Hematopoietic multipotent progenitor cell treated with erythropoietin and hydrocortisone succinate and interleukin-3 and kit ligand, for 17 days (in vitro differentiated cells): ENCODE measurements at regions not wholly inside any gene's neighbourhood (a gene's known extent, or its start where the extent isn't known, plus 50 kb on each side); places are given as distances from the start of the nearest gene placed in this dataset.
"Not testable (repeated sequence)": the region's sequence is repeated elsewhere in the genome, so short reads cannot be mapped to it uniquely, and the experiment has no call there.

Source experiments
- DNase-seq: peaks from one replicate; pipeline ENCODE4 v3.0.0-alpha.2; 2015; ENCODE audit warnings: low spot score

- no peak for DNase-seq
Observed at GRCh38 chrX:37904833-37905232, 57.5 kb upstream of the DYNLT3 start.

- no peak for DNase-seq
Observed at GRCh38 chrX:37905436-37906147, 58.2 kb upstream of the DYNLT3 start.

GRCh38 chrX:37906357-37906756, 59.0 kb upstream of the DYNLT3 start:
- no peak for DNase-seq

GRCh38 chrX:37910186-37910585, 62.8 kb upstream of the DYNLT3 start:
- DNase-seq: no peak

DNA sequence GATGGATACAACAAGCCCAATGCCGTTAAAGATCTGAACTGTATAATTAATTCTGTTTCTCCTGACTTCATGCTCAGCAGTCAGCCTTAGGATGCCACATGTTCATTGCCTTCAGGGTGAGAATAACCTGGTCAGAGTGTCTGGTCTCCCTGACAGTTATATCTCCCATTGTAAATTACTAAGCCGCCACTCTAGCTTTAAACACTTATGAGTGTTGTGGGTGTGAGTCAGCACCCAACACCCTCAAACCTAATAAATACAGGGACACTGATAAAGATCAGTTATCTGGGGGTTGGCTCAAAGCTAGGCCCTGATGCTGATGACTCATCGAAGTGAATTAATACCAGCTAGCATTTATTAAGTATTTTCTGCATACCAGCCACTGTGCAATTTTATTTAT, 64.9 kb upstream of the DYNLT3 start:
- DNase-seq: peak; percentile 5

DNA sequence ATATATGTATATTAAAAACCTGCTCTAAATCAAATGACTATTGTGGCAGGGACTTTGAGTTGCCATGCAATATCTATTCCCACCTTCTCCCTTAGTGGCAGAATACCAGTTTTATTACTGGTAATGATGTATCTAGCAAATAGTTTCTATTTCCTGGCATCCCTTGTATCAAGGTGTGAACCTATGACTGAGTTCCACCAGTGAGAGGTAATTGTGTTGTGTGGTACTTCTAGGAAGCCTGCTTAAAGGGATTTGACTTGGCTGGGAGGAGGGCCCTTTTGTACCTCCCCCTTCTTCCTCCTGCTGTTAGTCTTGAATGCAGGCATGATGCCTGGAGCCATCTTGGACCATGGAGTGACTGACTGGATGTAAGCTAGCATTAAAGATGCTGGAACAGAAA, 65.4 kb upstream of the DYNLT3 start:
- DNase-seq: no peak

DNA sequence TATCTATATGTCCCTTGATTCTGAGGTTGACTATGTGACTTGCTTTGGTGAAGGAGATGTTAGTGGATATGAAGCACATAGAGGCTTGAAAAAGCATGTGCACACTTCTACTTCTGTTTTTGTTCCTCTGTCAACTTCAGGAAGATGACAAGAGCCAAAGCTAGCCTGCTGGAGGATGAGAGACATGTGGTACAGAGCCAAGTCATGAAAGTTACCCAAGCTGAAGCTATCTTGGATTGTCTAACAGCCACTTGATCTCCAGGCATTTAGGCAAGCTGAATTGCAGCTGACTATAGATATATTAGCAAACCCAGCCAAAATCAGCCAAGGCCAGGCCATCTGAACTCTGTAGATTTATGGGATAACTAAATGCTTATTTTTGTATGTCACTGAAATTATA, 70.8 kb upstream of the DYNLT3 start:
- no peak for DNase-seq

DNA sequence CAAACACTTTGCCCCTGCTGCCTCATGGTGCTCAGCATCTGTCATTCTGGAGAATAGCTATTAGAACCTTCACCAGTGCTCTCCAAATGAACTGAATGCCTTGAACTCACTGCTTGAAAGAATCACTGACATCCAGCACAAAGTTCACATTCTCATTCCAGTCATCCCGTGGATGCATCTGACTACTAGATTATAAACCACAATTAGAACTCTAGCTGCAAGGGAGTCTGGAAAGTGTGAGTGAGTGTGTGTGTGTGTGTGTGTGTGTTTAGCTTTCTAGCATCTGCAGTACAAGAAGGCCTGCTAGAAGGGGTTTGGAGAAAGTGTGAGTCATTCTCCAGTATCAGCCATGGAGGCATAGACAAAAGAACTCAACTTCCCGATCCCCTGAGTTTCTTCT, 71.3 kb upstream of the DYNLT3 start:
- DNase-seq: no peak

DNA sequence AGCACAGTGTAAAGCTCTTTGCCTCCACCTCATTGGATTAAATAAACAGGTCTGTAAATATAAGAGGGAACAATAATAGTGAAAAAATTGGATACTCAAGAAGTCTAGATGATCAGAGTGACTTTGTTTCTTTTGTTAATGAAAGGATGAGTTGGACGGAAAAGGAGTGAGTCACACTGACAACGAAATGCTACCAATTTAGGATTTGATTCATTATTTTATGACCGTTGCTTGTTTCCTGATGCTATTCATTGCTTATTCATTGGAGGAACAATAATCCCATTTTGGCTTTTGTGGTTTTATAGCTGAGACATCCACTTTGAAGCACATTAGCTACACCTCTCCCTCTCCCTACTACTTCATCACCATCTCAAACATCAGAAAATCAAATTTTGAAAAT, 74.4 kb upstream of the DYNLT3 start:
- DNase-seq: no peak

- DNase-seq: no peak
Observed at GRCh38 chrX:37922928-37923327, 75.6 kb upstream of the DYNLT3 start.

GRCh38 chrX:37925761-37926160, 78.4 kb upstream of the DYNLT3 start:
- not testable (repeated sequence) for DNase-seq

GRCh38 chrX:37926700-37927099, 79.3 kb upstream of the DYNLT3 start:
- DNase-seq: peak; percentile 4

- DNase-seq: no peak
Observed at GRCh38 chrX:37942170-37942569, 64.2 kb upstream of the SYTL5 start.

- DNase-seq: no peak
Observed at GRCh38 chrX:37943554-37944344, 62.6 kb upstream of the SYTL5 start.

- no peak for DNase-seq
Observed at GRCh38 chrX:37946197-37946596, 60.2 kb upstream of the SYTL5 start.

DNA sequence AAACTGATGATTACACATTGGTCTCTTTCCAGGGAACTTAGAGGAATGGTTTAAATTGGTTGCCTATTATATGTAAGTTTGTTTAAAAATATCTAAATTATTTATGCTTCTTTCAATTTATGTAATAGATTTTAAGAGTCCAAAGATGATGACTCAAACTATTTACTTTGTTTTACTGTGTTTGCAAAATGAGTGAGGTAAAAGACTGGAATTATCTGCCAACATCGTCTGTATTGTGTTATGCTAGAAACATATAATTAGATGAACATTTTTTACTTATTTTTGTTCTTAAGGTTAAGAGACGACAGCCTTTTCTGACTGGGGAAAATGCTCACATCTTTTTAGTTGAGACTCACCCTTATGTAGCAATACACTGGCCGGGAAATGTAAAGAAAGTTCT, 51.1 kb upstream of the SYTL5 start:
- no peak for DNase-seq

DNA sequence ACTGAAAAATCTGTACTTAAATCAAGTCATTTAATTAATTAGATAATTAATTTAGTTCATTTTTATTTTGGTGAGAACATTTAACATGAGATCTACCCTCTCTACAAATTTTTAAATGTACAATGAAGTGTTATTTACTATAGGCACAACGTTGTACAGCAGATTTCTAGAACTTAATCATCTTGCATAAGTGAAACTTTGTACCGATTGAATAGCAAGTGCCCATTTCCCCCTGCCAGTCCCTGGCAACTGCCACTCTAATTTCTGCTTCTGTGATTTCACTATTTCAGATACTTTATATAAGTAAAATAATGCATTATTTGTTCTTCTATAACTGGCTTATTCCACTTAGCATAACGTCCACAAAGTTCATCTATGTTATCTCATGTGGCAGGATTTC, 50.1 kb upstream of the SYTL5 start:
- DNase-seq: no peak
